Stimulated activated memory B cell treated with anti-CD40 and anti-IgM and Interleukin-4, amounts not matched to agents 10 μg/mL and 1 μg/mL and 100 μg/mL, for 72 hours (primary cell): ENCODE measurements at regions not wholly inside any gene's neighbourhood (a gene's known extent, or its start where the extent isn't known, plus 50 kb on each side); places are given as distances from the start of the nearest gene placed in this dataset.

Source experiments
- ATAC-seq: fragments of 150-1000 bp; cut with Tn5 transposase; 2 replicates; pipeline ENCODE4 v1.10.0; 2021
- H3K27ac Mint-ChIP-seq: one replicate; pipeline ENCODE4 v1.8.0; 2022; ENCODE audit warnings: mild to moderate bottlenecking, mixed read lengths
- H3K27me3 Mint-ChIP-seq: one replicate; pipeline ENCODE4 v1.8.0; 2022; ENCODE audit warnings: mixed read lengths
- H3K36me3 Mint-ChIP-seq: one replicate; pipeline ENCODE4 v1.8.0; 2022; ENCODE audit warnings: mixed read lengths
- H3K4me1 Mint-ChIP-seq: one replicate; pipeline ENCODE4 v1.8.0; 2022; ENCODE audit warnings: mixed read lengths
- H3K4me3 Mint-ChIP-seq: one replicate; pipeline ENCODE4 v1.8.0; 2022; ENCODE audit warnings: mild to moderate bottlenecking, moderate library complexity, mixed read lengths
- H3K9me3 Mint-ChIP-seq: one replicate; pipeline ENCODE4 v1.8.0; 2022; ENCODE audit warnings: mixed read lengths

- Mint-ChIP-seq H3K4me3 (no peak overlapping the region), H3K27me3 (no peaks in the 10 kb centered on the region), H3K36me3 (no peaks in the 10 kb centered on the region), H3K27ac (no peak overlapping the region), H3K4me1 (no peaks in the 10 kb centered on the region), H3K9me3 (peaks cover 3% of the 10 kb centered on the region)
- ATAC-seq, result no peak
These were observed 623.3 kb upstream of the CDH4 start for GRCh38 chr20:60628749-60629148.

- ATAC-seq, result no peak
- H3K4me1 Mint-ChIP-seq, result no peaks in the 10 kb centered on the region
- no peaks in the 10 kb centered on the region for H3K27me3 Mint-ChIP-seq
- H3K4me3 Mint-ChIP-seq, result no peak overlapping the region
- peaks cover 3% of the 10 kb centered on the region for H3K9me3 Mint-ChIP-seq
- H3K27ac Mint-ChIP-seq, result no peak overlapping the region
- H3K36me3 Mint-ChIP-seq, result no peaks in the 10 kb centered on the region
These were observed 622.9 kb upstream of the CDH4 start for GRCh38 chr20:60629206-60629605.

- ATAC-seq, result no peak
- Mint-ChIP-seq H3K27ac (no peak overlapping the region), H3K27me3 (no peaks in the 10 kb centered on the region), H3K36me3 (no peaks in the 10 kb centered on the region), H3K4me3 (no peak overlapping the region), H3K9me3 (peaks cover 3% of the 10 kb centered on the region), H3K4me1 (no peaks in the 10 kb centered on the region)
These were observed 621.5 kb upstream of the CDH4 start for GRCh38 chr20:60630609-60631008.

GRCh38 chr20:60631585-60632287 is 620.3 kb upstream of the CDH4 start:
- no peak overlapping the region for H3K4me3 Mint-ChIP-seq
- no peak for ATAC-seq
- H3K4me1 Mint-ChIP-seq, result no peaks in the 10 kb centered on the region
- no peaks in the 10 kb centered on the region for H3K27me3 Mint-ChIP-seq
- no peaks in the 10 kb centered on the region for H3K36me3 Mint-ChIP-seq
- peaks cover 3% of the 10 kb centered on the region for H3K9me3 Mint-ChIP-seq
- H3K27ac Mint-ChIP-seq, result no peak overlapping the region

- H3K9me3 Mint-ChIP-seq, result peaks cover 3% of the 10 kb centered on the region
- no peak overlapping the region for H3K4me3 Mint-ChIP-seq
- no peaks in the 10 kb centered on the region for H3K36me3 Mint-ChIP-seq
- no peaks in the 10 kb centered on the region for H3K27me3 Mint-ChIP-seq
- H3K4me1 Mint-ChIP-seq, result no peaks in the 10 kb centered on the region
- ATAC-seq, result no peak
- H3K27ac Mint-ChIP-seq, result no peak overlapping the region
These were observed 619.4 kb upstream of the CDH4 start for GRCh38 chr20:60632391-60633262.

GRCh38 chr20:60634491-60635172 is 617.4 kb upstream of the CDH4 start:
- ATAC-seq, result no peak
- Mint-ChIP-seq H3K4me3 (no peak overlapping the region), H3K27ac (no peak overlapping the region), H3K36me3 (no peaks in the 10 kb centered on the region), H3K9me3 (no peaks in the 10 kb centered on the region), H3K4me1 (no peaks in the 10 kb centered on the region), H3K27me3 (no peaks in the 10 kb centered on the region)

GRCh38 chr20:60636417-60636816 is 615.6 kb upstream of the CDH4 start:
- ATAC-seq, result no peak
- no peak overlapping the region for H3K27ac Mint-ChIP-seq
- H3K4me3 Mint-ChIP-seq, result no peak overlapping the region
- H3K36me3 Mint-ChIP-seq, result no peaks in the 10 kb centered on the region
- H3K4me1 Mint-ChIP-seq, result no peaks in the 10 kb centered on the region
- H3K27me3 Mint-ChIP-seq, result no peaks in the 10 kb centered on the region
- H3K9me3 Mint-ChIP-seq, result no peaks in the 10 kb centered on the region

- Mint-ChIP-seq H3K4me3 (no peak overlapping the region), H3K27me3 (no peaks in the 10 kb centered on the region), H3K27ac (no peak overlapping the region), H3K9me3 (no peaks in the 10 kb centered on the region), H3K4me1 (no peaks in the 10 kb centered on the region), H3K36me3 (no peaks in the 10 kb centered on the region)
- ATAC-seq, result no peak
These were observed 614.3 kb upstream of the CDH4 start for GRCh38 chr20:60637801-60638200.

GRCh38 chr20:60638430-60639098 is 613.5 kb upstream of the CDH4 start:
- Mint-ChIP-seq H3K36me3 (no peaks in the 10 kb centered on the region), H3K4me3 (no peak overlapping the region), H3K4me1 (no peaks in the 10 kb centered on the region), H3K27me3 (no peaks in the 10 kb centered on the region), H3K9me3 (no peaks in the 10 kb centered on the region), H3K27ac (no peak overlapping the region)
- no peak for ATAC-seq

- Mint-ChIP-seq H3K4me3 (no peak overlapping the region), H3K27ac (no peak overlapping the region), H3K9me3 (peaks cover 3% of the 10 kb centered on the region), H3K4me1 (no peaks in the 10 kb centered on the region), H3K27me3 (no peaks in the 10 kb centered on the region), H3K36me3 (no peaks in the 10 kb centered on the region)
- ATAC-seq, result no peak
These were observed 610.1 kb upstream of the CDH4 start for GRCh38 chr20:60641879-60642447.

GRCh38 chr20:60642541-60642940 is 609.5 kb upstream of the CDH4 start:
- no peak for ATAC-seq
- Mint-ChIP-seq H3K4me1 (no peaks in the 10 kb centered on the region), H3K27me3 (no peaks in the 10 kb centered on the region), H3K36me3 (no peaks in the 10 kb centered on the region), H3K27ac (no peak overlapping the region), H3K9me3 (peaks cover 3% of the 10 kb centered on the region), H3K4me3 (no peak overlapping the region)

- no peak for ATAC-seq
- Mint-ChIP-seq H3K4me1 (no peaks in the 10 kb centered on the region), H3K4me3 (no peak overlapping the region), H3K27me3 (no peaks in the 10 kb centered on the region), H3K9me3 (peaks cover 9% of the 10 kb centered on the region), H3K27ac (no peak overlapping the region), H3K36me3 (no peaks in the 10 kb centered on the region)
These were observed 603.5 kb upstream of the CDH4 start for GRCh38 chr20:60648556-60648955.

- ATAC-seq, result no peak
- Mint-ChIP-seq H3K9me3 (peaks cover 9% of the 10 kb centered on the region), H3K36me3 (no peaks in the 10 kb centered on the region), H3K4me1 (no peaks in the 10 kb centered on the region), H3K27me3 (no peaks in the 10 kb centered on the region), H3K27ac (no peak overlapping the region), H3K4me3 (no peak overlapping the region)
These were observed 602.5 kb upstream of the CDH4 start for GRCh38 chr20:60649541-60649940.

- Mint-ChIP-seq H3K4me3 (no peak overlapping the region), H3K4me1 (no peaks in the 10 kb centered on the region), H3K36me3 (no peaks in the 10 kb centered on the region), H3K9me3 (peaks cover 8% of the 10 kb centered on the region), H3K27me3 (no peaks in the 10 kb centered on the region), H3K27ac (no peak overlapping the region)
- no peak for ATAC-seq
These were observed 602.0 kb upstream of the CDH4 start for GRCh38 chr20:60650087-60650486.

- Mint-ChIP-seq H3K4me3 (no peak overlapping the region), H3K27ac (no peak overlapping the region), H3K36me3 (no peaks in the 10 kb centered on the region), H3K4me1 (no peaks in the 10 kb centered on the region), H3K27me3 (no peaks in the 10 kb centered on the region), H3K9me3 (peaks cover 10% of the 10 kb centered on the region)
- no peak for ATAC-seq
These were observed 600.0 kb upstream of the CDH4 start for GRCh38 chr20:60652046-60652445.
